ENCODE measurements at regions not wholly inside any gene's neighbourhood (a gene's known extent, or its start where the extent isn't known, plus 50 kb on each side); places are given as distances from the start of the nearest gene placed in this dataset.

DNA sequence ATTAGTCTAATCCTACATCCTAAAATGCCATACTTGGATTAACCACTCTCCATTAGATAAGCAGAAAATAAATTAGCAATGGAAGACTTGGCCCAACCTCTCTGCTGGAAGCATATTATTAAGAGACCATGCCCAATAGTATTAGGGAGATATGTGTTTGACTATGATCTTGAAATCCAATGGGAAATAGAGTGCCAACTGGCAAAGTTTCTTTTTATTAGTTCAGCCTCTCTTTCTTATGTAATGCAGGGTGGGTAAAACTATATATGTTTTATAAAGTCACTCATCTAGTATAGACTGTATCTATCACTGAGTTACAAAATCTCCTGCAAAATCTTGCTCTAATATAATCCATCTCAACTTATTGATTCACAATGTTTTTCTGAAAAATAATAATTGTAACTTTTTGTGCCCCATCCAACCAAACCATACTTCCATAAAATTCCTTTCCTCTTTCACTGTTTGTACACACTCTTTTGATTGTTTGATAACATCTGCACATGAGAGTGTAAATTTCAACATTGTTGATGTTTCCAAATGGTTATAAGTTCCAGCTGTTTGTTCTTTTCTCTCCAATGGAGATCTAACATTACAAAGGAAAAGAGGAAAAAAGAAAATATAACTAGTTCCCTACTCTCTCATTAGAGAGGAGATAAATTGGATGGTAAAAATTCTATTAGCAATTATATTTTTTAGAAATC lies 408.1 kb upstream of the ADGRL2 start:
- TF ChIP-seq, protein P1, sequence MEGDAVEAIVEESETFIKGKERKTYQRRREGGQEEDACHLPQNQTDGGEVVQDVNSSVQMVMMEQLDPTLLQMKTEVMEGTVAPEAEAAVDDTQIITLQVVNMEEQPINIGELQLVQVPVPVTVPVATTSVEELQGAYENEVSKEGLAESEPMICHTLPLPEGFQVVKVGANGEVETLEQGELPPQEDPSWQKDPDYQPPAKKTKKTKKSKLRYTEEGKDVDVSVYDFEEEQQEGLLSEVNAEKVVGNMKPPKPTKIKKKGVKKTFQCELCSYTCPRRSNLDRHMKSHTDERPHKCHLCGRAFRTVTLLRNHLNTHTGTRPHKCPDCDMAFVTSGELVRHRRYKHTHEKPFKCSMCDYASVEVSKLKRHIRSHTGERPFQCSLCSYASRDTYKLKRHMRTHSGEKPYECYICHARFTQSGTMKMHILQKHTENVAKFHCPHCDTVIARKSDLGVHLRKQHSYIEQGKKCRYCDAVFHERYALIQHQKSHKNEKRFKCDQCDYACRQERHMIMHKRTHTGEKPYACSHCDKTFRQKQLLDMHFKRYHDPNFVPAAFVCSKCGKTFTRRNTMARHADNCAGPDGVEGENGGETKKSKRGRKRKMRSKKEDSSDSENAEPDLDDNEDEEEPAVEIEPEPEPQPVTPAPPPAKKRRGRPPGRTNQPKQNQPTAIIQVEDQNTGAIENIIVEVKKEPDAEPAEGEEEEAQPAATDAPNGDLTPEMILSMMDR (IDR thresholded peaks at IDR 0.05; ENCODE audit: extremely low read depth, insufficient read depth, missing control alignments): no peak
- in situ Hi-C loops (cut with MboI; ENCODE audit: low pct_unique_long_range_greater_than_20kb, low sequenced_read_pairs, unreplicated experiment): no loop called here
- no peak for DNase-seq (ENCODE audit: low spot score)

- DNase-seq (ENCODE audit: low spot score): no peak
- TF ChIP-seq, protein P1 (IDR thresholded peaks at IDR 0.05; ENCODE audit: extremely low read depth, insufficient read depth, missing control alignments): no peak
- in situ Hi-C loops (cut with MboI; ENCODE audit: low pct_unique_long_range_greater_than_20kb, low sequenced_read_pairs, unreplicated experiment): no loop called here
Observed at GRCh38 chr1:81391125-81391828, 409.5 kb upstream of the ADGRL2 start.

- TF ChIP-seq, protein P1 (IDR thresholded peaks at IDR 0.05; ENCODE audit: extremely low read depth, insufficient read depth, missing control alignments): no peak
- in situ Hi-C loops (cut with MboI; ENCODE audit: low pct_unique_long_range_greater_than_20kb, low sequenced_read_pairs, unreplicated experiment): no loop called here
- DNase-seq (ENCODE audit: low spot score): no peak
Observed at GRCh38 chr1:81388435-81388834, 412.3 kb upstream of the ADGRL2 start.

GRCh38 chr1:81387446-81387845 lies 413.3 kb upstream of the ADGRL2 start:
- in situ Hi-C loops (cut with MboI; ENCODE audit: low pct_unique_long_range_greater_than_20kb, low sequenced_read_pairs, unreplicated experiment): no loop called here
- TF ChIP-seq, protein P1 (IDR thresholded peaks at IDR 0.05; ENCODE audit: extremely low read depth, insufficient read depth, missing control alignments): no peak
- DNase-seq (ENCODE audit: low spot score): no peak

GRCh38 chr1:81382561-81382960 lies 418.2 kb upstream of the ADGRL2 start:
- TF ChIP-seq, protein P1 (IDR thresholded peaks at IDR 0.05; ENCODE audit: extremely low read depth, insufficient read depth, missing control alignments): no peak
- in situ Hi-C loops (cut with MboI; ENCODE audit: low pct_unique_long_range_greater_than_20kb, low sequenced_read_pairs, unreplicated experiment): no loop called here
- DNase-seq (ENCODE audit: low spot score): no peak

GRCh38 chr1:81381881-81382280 lies 418.9 kb upstream of the ADGRL2 start:
- TF ChIP-seq, protein P1 (IDR thresholded peaks at IDR 0.05; ENCODE audit: extremely low read depth, insufficient read depth, missing control alignments): no peak
- no peak for DNase-seq (ENCODE audit: low spot score)
- in situ Hi-C loops (cut with MboI; ENCODE audit: low pct_unique_long_range_greater_than_20kb, low sequenced_read_pairs, unreplicated experiment): no loop called here

All from GM13977 (cell line).